B cell (primary cell): ENCODE measurements at regions not wholly inside any gene's neighbourhood (a gene's known extent, or its start where the extent isn't known, plus 50 kb on each side); places are given as distances from the start of the nearest gene placed in this dataset.

Experiments used
- ATAC-seq: fragments of 200-7000 bp; cut with Tn5 transposase; one replicate; pipeline ENCODE4 v1.10.0; 2021; ENCODE audit warnings: low read depth, mild to moderate bottlenecking, moderate number of reproducible peaks, moderate library complexity
- CTCF ChIA-PET: fragments of 350-600 bp; sonication (Branson Sonifier 250); formaldehyde crosslinking; loops from one replicate; lab custom pipeline; 2021; ENCODE audit warnings: antibody characterized with exemption, inconsistent platforms; lab: Charles Lee
- POLR2A ChIA-PET: fragments of 350-600 bp; sonication (Branson Sonifier 250); formaldehyde crosslinking; loops from one replicate; lab custom pipeline; 2021; ENCODE audit warnings: antibody characterized with exemption; lab: Charles Lee
- DNase-seq: peaks from one replicate; pipeline ENCODE4 v3.0.0; 2013
- H2AFZ ChIP-seq: 2 replicates; pipeline ENCODE4 v1.6.1; 2012; ENCODE audit warnings: mild to moderate bottlenecking, low read depth, low read length; ENCODE audit not compliant: insufficient read depth, poor library complexity, severe bottlenecking
- H3K27ac ChIP-seq, 2 donors: 1 replicate in 1 of 2; 2 replicates in 1 of 2; pipeline ENCODE4 v1.5.1; 2012 to 2013; ENCODE audit warnings: low read length in 2 of 2, mild to moderate bottlenecking in 2 of 2, moderate library complexity in 1 of 2
- H3K27me3 ChIP-seq, 4 experiments: fragments of 200-600 bp in 1 of 4; sonication (generic) in 1 of 4; replicated peaks in 1 of 4; 1 replicate in 2 of 4; 2 replicates in 2 of 4; pipeline versions ENCODE4 v1.6.1 to v1.7.0; 2013 to 2016; ENCODE audit warnings: low read length in 3 of 4, mild to moderate bottlenecking in 2 of 4, mixed read lengths in 1 of 4, moderate library complexity in 1 of 4; ENCODE audit not compliant: insufficient read depth in 4 of 4, control insufficient read depth in 3 of 4; ENCODE audit errors: control extremely low read depth in 1 of 4
- H3K36me3 ChIP-seq, 2 experiments: replicated peaks in 1 of 2; 1 replicate in 1 of 2; 2 replicates in 1 of 2; pipeline versions ENCODE4 v1.6.1 to v1.7.1; 2013; ENCODE audit warnings: low read length in 1 of 2; ENCODE audit not compliant: insufficient read depth in 2 of 2, control insufficient read depth in 1 of 2; ENCODE audit errors: control extremely low read depth in 1 of 2, extremely low read depth in 1 of 2
- H3K4me1 ChIP-seq, 2 donors: fragments of 200-600 bp in 1 of 2; sonication (generic) in 1 of 2; 1 replicate in 1 of 2; 2 replicates in 1 of 2; pipeline versions ENCODE4 v1.5.1 to v1.6.1; 2013 to 2017; ENCODE audit warnings: low read length in 2 of 2; ENCODE audit not compliant: control insufficient read depth in 2 of 2, insufficient read depth in 2 of 2
- H3K4me2 ChIP-seq: replicated peaks from 2 replicates; pipeline ENCODE3; 2012; ENCODE audit warnings: mild to moderate bottlenecking, low read depth, low read length; ENCODE audit not compliant: poor library complexity, severe bottlenecking
- H3K4me3 ChIP-seq, 5 experiments: fragments of 200-600 bp in 1 of 5; sonication (generic) in 1 of 5; 1 replicate in 3 of 5; 2 replicates in 2 of 5; pipeline versions ENCODE4 v1.5.1 to v1.7.0; 2011 to 2016; ENCODE audit warnings: low read length in 4 of 5, mild to moderate bottlenecking in 4 of 5, low read depth in 2 of 5, control low read depth in 1 of 5, moderate library complexity in 1 of 5; ENCODE audit not compliant: insufficient read depth in 1 of 5; ENCODE audit errors: control extremely low read depth in 1 of 5, extremely low read depth in 1 of 5
- H3K79me2 ChIP-seq: fragments of 200-600 bp; sonication (generic); one replicate; pipeline ENCODE4 v1.6.0; 2016; ENCODE audit warnings: low read length; ENCODE audit not compliant: control insufficient read depth, insufficient read depth
- H3K9ac ChIP-seq: fragments of 200-600 bp; sonication (generic); 2 replicates; pipeline ENCODE4 v1.6.1; 2017; ENCODE audit warnings: mild to moderate bottlenecking, low read length, moderate library complexity
- H3K9me3 ChIP-seq, 3 donors: one replicate each; pipeline versions ENCODE4 v1.6.1 to v1.7.1; 2013; ENCODE audit warnings: low read length in 2 of 3; ENCODE audit not compliant: control insufficient read depth in 2 of 3, insufficient read depth in 1 of 3; ENCODE audit errors: control extremely low read depth in 1 of 3
- H4K20me1 ChIP-seq: 2 replicates; pipeline ENCODE4 v1.6.0; 2012; ENCODE audit warnings: mild to moderate bottlenecking, low read length; ENCODE audit not compliant: insufficient read depth, control insufficient read depth, poor library complexity, severe bottlenecking
- H3K27ac Mint-ChIP-seq: one replicate; pipeline ENCODE4 v1.8.0; 2021; ENCODE audit warnings: mixed read lengths
- H3K27me3 Mint-ChIP-seq: one replicate; pipeline ENCODE4 v1.8.0; 2021; ENCODE audit warnings: mixed read lengths
- H3K4me1 Mint-ChIP-seq: one replicate; pipeline ENCODE4 v1.8.0; 2021; ENCODE audit warnings: mixed read lengths
- H3K4me3 Mint-ChIP-seq: one replicate; pipeline ENCODE4 v1.8.0; 2021; ENCODE audit warnings: mixed read lengths
- H3K9me3 Mint-ChIP-seq: one replicate; pipeline ENCODE4 v1.8.0; 2022; ENCODE audit warnings: mixed read lengths; ENCODE audit not compliant: insufficient read depth
- CTCF ChIP-seq: fragments of 200-600 bp; IDR thresholded peaks from one replicate; pipeline ENCODE4 v1.8.0; 2022; ENCODE audit warnings: antibody characterized with exemption, mild to moderate bottlenecking
- EZH2 ChIP-seq: IDR thresholded peaks from 2 replicates; pipeline ENCODE4 v1.6.1; 2012; ENCODE audit warnings: borderline replicate concordance, low read depth, mild to moderate bottlenecking, moderate library complexity, low read length; ENCODE audit not compliant: insufficient read depth, poor library complexity, severe bottlenecking
- WGBS: methylation state at CpG from one replicate; pipeline ENCODE4 v1.1.5; 2013; ENCODE audit warnings: missing lambda C conversion rate; ENCODE audit not compliant: insufficient coverage; 5-methylcytosine and 5-hydroxymethylcytosine counted together
- intact Hi-C: fragments of 100-400 bp; cut with micrococcal nuclease; formaldehyde crosslinking; loops from one replicate; pipeline ENCODE4 v1.10.0; 2022

DNA sequence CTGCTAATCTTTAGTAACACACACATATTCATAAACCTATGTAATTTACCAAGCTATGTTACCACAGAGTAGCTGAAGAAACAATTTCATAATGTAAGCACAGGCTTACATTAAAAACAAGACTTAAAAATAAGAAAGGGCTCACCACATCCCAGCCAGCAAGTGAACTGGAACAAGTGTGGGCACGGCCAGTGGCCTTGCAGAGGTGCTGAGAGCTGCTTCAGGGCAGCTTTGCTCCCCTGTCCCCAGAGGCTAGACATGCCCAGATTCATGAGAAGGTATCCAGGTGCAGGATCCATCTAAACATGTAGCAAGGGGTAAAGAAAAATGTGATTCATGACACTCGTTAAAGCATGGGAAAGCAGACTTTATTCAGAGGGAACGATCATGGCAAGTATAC lies 62.0 kb upstream of the CKS2 start:
- H3K9me3 Mint-ChIP-seq, result peaks cover 2% of the 10 kb centered on the region
- intact Hi-C loops, result no loop called here
- Histone ChIP-seq H3K27ac (no peak overlapping the region), H3K79me2 (no peaks in the 10 kb centered on the region), H3K27me3 (no peaks in the 10 kb centered on the region), H2AFZ (no peak overlapping the region), H3K9ac (no peak overlapping the region), H3K4me1 (no peaks in the 10 kb centered on the region), H3K4me3 (no peak overlapping the region), H4K20me1 (no peaks in the 10 kb centered on the region), H3K9me3 (peaks cover 0 to 4% (median 0%) of the 10 kb centered on the region in 3 donors), H3K4me2 (no peak overlapping the region), H3K36me3 (no peaks in the 10 kb centered on the region)
- CTCF ChIA-PET, result no interaction called here
- H3K4me1 Mint-ChIP-seq, result no peaks in the 10 kb centered on the region
- no peak for TF ChIP-seq CTCF
- no peak for TF ChIP-seq EZH2
- POLR2A ChIA-PET, result no interaction called here
- DNase-seq, result no peak
- H3K4me3 Mint-ChIP-seq, result no peak overlapping the region
- ATAC-seq, result no peak
- H3K27me3 Mint-ChIP-seq, result peaks cover 4% of the 10 kb centered on the region
- no peak overlapping the region for H3K27ac Mint-ChIP-seq
- WGBS, result 63% methylated on average over 2 of the region's 3 CpGs

DNA sequence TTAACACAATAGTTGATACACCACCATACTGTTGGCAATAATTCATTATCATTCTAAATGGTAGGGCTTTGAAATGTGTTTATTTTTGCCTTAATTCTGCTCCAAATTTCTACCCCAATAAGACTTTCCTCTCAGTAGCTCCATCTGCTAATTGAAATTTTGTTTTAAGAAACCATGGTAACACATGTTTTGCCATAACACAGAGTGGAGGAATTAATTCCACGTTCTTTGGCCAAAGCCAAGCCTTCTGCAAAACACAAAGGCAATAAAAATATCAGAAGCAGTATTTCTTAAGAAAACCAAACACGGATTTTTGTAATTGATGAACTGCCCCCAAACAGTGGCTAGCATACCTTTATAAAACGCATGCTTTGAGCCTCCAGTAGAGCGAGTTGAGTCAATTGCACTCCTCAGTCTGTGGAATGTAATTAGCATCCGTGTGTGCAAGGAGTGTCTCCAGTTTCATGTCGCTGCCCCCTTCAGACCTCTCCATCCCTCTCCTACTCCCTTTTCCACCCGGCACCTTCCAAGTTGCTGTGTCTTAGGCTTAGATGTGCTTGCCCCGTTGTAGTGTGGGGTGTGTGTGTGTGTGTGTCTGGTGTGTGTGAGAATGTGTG lies 58.2 kb upstream of the CKS2 start:
- intact Hi-C loops, result no loop called here
- 100% methylated on average over 4 of the region's 8 CpGs for WGBS
- ChIA-PET POLR2A (no interaction called here), CTCF (no interaction called here)
- DNase-seq (no peak), ATAC-seq (no peak)
- peaks cover 2% of the 10 kb centered on the region for H3K9me3 Mint-ChIP-seq
- H3K27ac Mint-ChIP-seq, result no peak overlapping the region
- Histone ChIP-seq H3K9me3 (peaks cover 0 to 11% (median 0%) of the 10 kb centered on the region in 3 donors), H2AFZ (no peak overlapping the region), H3K79me2 (no peaks in the 10 kb centered on the region), H3K4me2 (no peak overlapping the region), H3K4me3 (no peak overlapping the region), H3K36me3 (no peaks in the 10 kb centered on the region), H3K27me3 (no peaks in the 10 kb centered on the region), H3K27ac (no peak overlapping the region), H3K9ac (no peak overlapping the region), H4K20me1 (no peaks in the 10 kb centered on the region), H3K4me1 (no peaks in the 10 kb centered on the region)
- H3K4me1 Mint-ChIP-seq, result no peaks in the 10 kb centered on the region
- H3K4me3 Mint-ChIP-seq, result no peak overlapping the region
- H3K27me3 Mint-ChIP-seq, result no peaks in the 10 kb centered on the region
- no peak for TF ChIP-seq CTCF
- TF ChIP-seq EZH2, result no peak
